ENCODE measurements at regions not wholly inside any gene's neighbourhood (a gene's known extent, or its start where the extent isn't known, plus 50 kb on each side); places are given as distances from the start of the nearest gene placed in this dataset.

DNA sequence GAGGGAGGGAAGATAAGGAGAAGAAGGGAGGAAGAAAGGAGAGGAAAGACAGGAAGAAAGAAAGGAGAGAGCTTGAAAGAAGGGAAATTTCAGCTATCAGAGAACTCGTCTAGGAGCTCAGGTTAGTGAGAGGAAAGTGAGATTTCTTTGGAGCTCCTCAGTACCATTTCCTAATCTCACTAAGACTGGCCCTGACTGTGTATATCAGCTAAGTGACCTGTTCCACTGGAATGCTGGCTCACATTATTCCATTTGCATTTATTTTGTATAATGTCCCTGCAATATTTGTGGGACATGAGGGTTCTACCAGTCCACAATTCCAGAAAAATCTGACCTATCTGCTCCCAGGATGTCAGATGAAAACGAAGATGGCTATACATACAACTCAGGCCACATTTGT, 114.7 kb upstream of the CELF2 start:
- ATAC-seq, result no peak
- no peak for DNase-seq (ENCODE audit: low spot score)

- ATAC-seq, result no peak
Measured at GRCh38 chr10:10903620-10904019, 114.1 kb upstream of the CELF2 start.

DNA sequence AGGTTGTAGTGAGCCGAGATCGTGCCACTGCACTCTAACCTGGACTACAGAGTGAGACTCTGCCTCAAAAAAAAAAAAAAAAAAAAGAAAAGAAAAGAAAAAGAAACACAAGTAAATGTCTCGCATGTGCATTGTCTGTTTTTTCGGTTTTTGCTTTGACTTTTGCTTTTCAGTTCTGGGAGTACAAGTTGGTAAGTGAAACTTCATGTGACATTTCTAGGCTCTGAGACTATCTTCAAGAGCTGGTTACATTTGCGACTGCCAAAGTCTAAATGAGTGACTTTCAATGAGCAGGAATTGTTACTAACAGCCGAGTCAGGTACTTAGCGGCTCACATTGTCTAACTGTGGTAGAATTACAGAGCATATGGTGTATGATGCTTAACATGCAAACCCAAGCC, 107.0 kb upstream of the CELF2 start:
- ATAC-seq (no peak), DNase-seq (ENCODE audit: low spot score) (no peak)

More at GRCh38 chr10:10903620-10904019, 114.1 kb upstream of the CELF2 start:
- DNase-seq (ENCODE audit: low spot score), result no peak

GRCh38 chr10:10911035-10911434, 106.6 kb upstream of the CELF2 start:
- ATAC-seq (no peak), DNase-seq (ENCODE audit: low spot score) (no peak)

- DNase-seq (ENCODE audit: low spot score), result no peak
- ATAC-seq, result no peak
Measured at GRCh38 chr10:10911471-10911921, 106.2 kb upstream of the CELF2 start.

DNA sequence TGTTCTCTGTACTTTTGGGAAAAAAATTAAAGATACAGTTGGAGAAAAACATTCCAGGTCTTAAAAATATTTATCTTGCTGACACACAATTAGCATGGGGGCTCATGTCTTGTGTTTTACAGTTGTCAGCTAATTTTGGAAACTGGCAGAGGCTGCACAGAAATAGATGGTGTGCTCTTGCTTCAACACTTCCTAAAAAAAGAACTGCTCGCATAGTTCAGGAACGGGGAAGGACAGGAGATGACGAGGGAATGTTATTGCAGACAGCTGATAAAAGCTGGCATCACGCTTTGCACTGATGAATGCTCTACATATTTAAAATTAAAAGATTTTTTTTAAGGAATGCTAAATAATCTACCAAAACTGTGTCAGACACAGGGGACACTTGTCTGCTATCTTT, 103.5 kb upstream of the CELF2 start:
- ATAC-seq (no peak), DNase-seq (ENCODE audit: low spot score) (no peak)

- DNase-seq (ENCODE audit: low spot score) (no peak), ATAC-seq (no peak)
Measured at GRCh38 chr10:10915215-10915614, 102.5 kb upstream of the CELF2 start.

- ATAC-seq (no peak), DNase-seq (ENCODE audit: low spot score) (no peak)
Measured at GRCh38 chr10:10917031-10917430, 100.6 kb upstream of the CELF2 start.

DNA sequence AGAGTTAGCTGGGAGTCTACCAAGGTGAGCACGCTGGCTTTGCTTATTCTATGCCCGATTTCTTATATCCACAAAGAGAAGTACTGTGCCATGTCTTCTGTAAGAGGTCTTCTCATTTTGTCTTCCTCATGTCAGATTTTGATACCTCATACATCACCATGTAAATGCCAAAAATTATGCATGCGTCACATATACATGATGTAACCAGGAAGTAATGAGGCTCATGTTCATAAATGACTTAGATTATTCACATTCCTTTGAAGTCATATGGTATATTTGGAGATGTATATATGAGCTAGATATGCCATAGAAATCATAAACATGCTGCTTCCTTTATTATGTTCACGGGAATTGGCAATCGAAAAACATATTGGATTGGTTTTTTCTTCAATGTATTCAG, 97.7 kb upstream of the CELF2 start:
- ATAC-seq, result no peak

DNA sequence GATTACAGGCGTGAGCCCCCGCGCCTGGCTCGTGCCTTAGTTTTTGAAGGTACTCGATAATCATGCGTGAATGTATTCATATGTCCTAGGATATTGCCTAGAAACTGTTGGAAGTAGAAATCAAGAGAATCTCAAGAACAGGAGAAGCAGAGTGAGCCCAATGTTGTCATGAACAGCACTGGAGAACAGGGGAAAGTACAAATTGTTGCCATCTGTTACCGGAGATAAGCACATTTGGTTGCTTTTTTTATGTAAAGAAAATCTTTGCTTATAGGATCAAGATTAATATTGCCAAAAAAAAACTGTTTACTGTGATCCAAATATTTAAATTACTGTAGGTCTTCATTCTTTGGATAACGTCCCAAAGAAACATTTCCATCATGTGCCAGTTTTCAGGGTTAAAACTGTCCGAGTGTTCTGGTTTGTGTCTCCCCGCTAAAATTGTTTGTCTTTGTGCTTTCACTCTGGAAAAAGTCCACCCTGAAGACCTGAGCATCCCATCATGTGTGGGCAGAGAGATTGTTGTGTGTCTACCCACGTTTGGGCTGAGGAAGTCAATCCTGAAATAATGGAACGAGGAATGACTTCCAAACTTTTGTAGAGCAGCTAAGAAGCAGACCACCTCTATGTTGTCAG, 95.7 kb upstream of the CELF2 start:
- DNase-seq (ENCODE audit: low spot score), result no peak
- no peak for ATAC-seq

More for the DNA sequence above, 97.7 kb upstream of the CELF2 start:
- no peak for DNase-seq (ENCODE audit: low spot score)

GRCh38 chr10:10923029-10923651, 94.5 kb upstream of the CELF2 start:
- no peak for ATAC-seq

GRCh38 chr10:10925667-10926066, 92.0 kb upstream of the CELF2 start:
- DNase-seq (ENCODE audit: low spot score) (no peak), ATAC-seq (no peak)

More at GRCh38 chr10:10923029-10923651, 94.5 kb upstream of the CELF2 start:
- DNase-seq (ENCODE audit: low spot score), result no peak

DNA sequence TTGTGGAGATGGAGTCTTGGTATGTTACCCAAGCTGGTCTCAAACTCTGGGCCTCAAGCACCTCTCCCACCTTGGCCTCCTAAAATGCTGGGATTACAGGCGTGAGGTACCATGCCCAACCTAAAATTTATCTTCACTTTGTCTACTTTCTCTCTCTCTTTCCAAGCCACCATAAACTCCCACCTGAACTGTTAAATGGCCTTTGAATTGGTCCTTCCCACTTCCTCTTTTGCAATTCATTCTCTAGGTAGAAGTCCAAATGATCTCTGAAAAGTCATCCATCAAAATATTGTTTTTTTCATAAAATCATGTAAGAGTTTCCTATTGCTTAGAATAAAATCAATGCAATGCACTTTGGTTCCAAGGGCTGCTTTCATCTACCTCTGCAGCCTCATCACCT, 90.1 kb upstream of the CELF2 start:
- no peak for ATAC-seq
- no peak for DNase-seq (ENCODE audit: low spot score)

GRCh38 chr10:10930979-10931743, 86.5 kb upstream of the CELF2 start:
- DNase-seq (ENCODE audit: low spot score) (no peak), ATAC-seq (no peak)

DNA sequence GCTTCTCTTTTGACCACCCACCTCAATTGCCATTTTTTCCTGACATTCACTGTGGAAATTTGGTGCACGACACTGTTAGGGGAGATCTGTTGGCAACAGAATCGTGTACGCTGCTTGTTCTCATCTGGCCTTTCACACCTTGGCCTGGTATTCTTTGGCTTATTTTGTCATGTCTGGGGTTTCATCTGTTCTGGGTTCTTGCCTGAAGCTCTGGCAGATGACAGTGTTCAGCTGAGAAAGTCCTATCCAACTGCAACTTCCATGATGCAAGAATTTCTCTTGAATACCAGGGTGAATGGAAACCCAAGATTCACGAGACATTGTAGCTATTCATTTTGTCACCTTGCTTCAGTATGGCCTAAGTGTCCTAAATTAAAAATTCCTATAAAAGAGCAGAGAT, 82.6 kb upstream of the CELF2 start:
- DNase-seq (ENCODE audit: low spot score) (no peak), ATAC-seq (no peak)

DNA sequence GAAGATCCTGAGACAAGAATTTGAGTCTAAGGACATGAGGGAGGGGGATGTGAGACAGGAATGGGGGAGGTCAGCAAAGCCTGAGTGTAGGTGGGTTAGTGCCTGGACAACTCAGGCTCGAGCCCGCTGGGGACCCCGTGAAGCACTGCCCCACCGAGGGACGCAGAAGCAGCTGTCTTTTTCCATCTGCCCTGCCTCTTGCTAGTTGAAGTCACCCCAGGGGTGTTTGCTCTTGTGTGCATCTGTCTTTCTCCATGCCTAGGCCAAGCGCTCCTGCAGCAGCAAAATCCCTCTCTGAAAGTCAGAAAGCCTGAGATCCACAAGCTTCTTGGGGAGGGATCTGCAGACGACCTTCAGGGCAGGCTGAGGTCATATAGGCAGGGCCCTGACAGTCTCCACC, 79.0 kb upstream of the CELF2 start:
- ATAC-seq (no peak), DNase-seq (ENCODE audit: low spot score) (no peak)

GRCh38 chr10:10941127-10941730, 76.4 kb upstream of the CELF2 start:
- no peak for ATAC-seq
- no peak for DNase-seq (ENCODE audit: low spot score)

GRCh38 chr10:10942441-10942840, 75.2 kb upstream of the CELF2 start:
- DNase-seq (ENCODE audit: low spot score), result no peak
- no peak for ATAC-seq

GRCh38 chr10:10946081-10946480, 71.6 kb upstream of the CELF2 start:
- no peak for ATAC-seq
- no peak for DNase-seq (ENCODE audit: low spot score)

GRCh38 chr10:10946801-10947200, 70.9 kb upstream of the CELF2 start:
- ATAC-seq (no peak), DNase-seq (ENCODE audit: low spot score) (no peak)

- ATAC-seq, result no peak
- no peak for DNase-seq (ENCODE audit: low spot score)
Measured at GRCh38 chr10:10951675-10952074, 66.0 kb upstream of the CELF2 start.

GRCh38 chr10:10952800-10953199, 64.9 kb upstream of the CELF2 start:
- ATAC-seq, result no peak

More at GRCh38 chr10:10952800-10953199, 64.9 kb upstream of the CELF2 start:
- DNase-seq (ENCODE audit: low spot score), result no peak

Measured in left lobe of liver (tissue), 2 donors.